ENCODE measurements at regions not wholly inside any gene's neighbourhood (a gene's known extent, or its start where the extent isn't known, plus 50 kb on each side); places are given as distances from the start of the nearest gene placed in this dataset.

DNA sequence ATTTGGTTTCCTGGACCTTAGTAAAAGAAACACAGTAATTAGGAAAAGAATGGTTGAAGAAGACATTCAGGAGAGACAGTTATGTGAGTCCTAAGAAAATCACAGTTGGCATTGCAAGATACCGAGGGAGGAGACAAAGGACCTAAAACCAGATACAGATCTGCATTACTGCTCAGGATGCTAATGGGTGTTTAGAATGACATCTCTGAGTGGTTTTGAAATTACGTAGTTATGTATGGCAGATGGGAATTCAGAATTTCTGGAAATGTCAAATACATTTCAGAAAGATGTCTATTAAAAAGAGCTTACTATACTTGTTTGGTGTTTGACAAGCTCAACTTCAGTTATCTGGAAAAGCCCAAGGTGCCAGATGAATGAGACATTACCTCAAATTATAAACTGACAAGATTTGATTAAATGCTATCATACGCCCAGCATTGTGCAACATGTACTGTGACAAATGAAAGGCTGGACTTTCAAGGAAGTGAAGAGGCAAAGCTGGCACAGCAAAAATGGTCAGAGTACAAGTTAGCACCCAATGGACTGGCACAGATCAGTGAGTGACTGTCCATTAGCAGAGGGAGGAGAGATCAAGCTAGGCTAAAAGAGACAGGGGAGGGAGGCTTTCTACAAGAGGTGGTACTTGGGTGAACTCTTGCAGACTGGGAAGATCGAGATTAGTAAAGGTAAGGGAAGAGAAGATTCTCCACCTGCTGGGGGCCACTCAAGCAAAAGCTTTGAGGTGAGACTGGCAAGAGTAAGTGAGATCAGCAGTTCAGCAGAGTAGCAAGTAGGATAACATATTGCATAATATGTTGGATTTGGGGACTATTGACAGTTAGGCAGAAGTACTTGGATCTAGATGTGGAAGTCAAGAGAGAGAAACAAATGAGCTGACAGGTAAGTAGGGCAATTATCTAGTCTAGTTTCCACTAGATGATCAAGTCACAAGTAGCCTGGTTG is 168.9 kb downstream of the CYRIA start:
- no peak for DNase-seq

DNA sequence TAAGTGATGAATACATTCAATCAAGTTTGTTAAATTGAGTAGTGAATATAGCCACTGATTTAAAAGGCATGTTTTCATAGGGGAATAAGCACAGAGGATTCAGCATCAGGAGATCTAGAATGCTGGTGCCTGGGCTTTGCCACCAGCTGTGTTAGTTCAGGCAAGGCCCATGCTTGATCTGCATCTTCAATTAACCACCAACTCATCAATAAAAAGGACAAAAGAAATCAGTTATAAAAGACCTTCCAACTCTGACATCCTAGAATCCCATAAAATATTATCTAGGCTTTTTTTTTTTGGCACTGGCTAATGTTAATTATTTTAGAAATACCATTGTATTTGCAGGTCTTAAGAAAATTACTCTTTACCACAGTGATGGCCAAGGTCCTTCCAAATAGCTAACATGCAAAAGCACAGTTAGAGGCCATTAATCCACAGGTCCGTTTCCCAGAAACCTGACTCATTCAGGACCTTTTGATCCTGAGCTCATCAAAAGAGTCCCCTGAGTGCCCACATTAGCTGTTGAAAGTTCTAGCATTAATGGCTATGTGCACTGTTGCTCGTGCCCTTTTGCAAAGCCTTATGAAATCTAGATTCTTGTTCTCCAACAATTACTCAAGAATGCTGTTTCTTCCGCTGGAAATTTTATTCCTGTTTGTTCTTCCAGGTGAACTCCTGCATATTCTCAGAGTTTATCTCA is 170.0 kb downstream of the CYRIA start:
- DNase-seq: no peak

GRCh38 chr2:16494836-16495508 is 170.7 kb downstream of the CYRIA start:
- no peak for DNase-seq

DNA sequence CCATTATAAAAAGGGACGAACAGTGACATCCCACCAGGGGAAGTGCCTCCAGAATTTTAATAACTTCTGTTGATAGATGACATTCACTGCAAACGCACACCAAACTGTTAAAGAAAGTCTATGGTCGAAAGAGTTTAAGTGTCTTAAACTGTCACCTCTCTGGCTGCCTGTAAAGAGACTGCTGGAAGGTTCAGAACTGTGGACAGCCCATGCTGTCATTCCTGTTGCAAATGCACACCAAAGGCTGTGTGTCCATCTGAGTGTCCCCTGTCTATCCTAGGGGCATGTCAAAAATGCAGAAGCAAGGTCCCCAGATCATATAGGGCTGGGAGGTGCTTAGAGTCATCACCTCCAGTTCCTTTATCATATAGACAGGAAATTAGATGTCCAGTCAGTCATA is 171.8 kb downstream of the CYRIA start:
- DNase-seq: no peak

DNA sequence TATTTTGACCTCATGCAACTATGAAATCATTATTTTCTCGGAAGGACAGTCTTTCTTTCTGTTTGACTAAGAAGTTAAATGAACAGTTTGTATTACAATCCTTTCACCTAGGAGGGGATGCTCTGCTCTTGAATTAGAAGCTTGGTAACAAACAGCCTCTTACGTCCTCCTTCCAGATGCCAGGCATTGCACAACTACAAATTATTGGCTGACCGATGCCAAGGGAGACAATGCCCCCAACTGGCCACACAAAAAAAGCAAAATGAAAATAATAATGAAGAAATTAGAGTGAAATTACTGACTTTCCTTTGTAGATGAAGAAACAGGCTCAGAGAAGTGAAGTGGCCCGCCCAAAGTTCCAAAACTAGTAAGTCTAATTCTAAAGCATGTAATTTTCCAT is 177.9 kb downstream of the CYRIA start:
- no peak for DNase-seq

- no peak for DNase-seq
Measured at GRCh38 chr2:16485251-16485650, 180.4 kb downstream of the CYRIA start.

DNA sequence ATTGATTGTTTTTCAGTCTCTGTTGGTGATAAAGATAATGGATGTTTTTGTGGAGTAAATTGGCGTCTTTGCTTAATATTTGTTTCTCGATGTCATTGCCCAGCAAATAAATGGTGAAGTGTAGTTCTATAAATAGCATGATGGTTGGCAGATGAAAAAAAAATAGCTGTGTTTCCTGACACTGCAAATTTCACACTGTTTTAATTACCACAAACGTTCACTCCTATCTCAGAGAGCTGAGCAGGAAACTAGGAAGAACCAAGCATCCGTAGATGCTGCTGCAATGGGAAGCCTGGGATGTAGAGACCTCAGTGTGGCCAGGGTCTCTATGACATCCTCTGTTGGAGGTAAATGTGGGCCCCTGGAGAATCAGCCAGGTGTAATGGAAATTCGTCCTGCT is 183.2 kb downstream of the CYRIA start:
- no peak for DNase-seq

DNA sequence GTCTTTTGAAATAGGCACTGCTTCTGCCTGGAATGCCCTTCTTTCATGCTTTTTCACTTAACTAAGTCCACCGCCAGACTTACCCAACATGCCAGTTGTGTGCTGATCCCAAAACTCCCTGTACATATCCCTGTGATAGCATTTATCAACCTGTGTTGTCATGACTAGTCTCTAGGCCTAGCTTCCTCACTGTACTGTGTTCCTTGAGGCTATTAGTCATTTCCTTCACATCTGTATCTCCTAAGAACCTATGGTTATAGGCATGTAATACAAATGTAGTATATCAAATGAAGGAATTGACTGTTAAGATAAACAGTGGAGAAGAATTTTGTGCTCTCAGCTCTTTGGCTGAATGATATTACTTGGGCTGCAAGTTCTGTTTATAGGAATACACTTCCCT is 184.3 kb downstream of the CYRIA start:
- no peak for DNase-seq

DNA sequence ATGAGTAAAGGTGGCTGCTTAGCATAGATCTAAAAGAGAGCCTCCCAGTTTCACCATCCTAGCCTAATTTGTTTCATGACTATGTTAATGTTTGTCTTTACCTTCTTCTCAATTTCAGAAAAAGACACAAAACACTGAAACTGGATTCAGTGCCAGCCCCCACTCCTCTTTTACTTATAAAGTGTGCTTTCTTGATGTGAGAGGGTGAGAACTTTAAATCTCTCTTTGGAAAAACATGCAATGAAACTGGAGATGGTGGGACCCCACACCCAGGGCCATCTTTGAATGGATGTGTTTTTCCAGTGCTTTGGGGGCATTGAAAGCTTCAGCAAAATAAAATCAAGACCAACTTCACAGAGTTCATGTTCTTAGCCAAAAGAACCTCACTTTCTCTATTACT is 185.9 kb downstream of the CYRIA start:
- no peak for DNase-seq

GRCh38 chr2:16478434-16479210 is 187.0 kb downstream of the CYRIA start:
- DNase-seq: no peak

GRCh38 chr2:16477648-16478047 is 188.0 kb downstream of the CYRIA start:
- DNase-seq: no peak

GRCh38 chr2:16476866-16477265 is 188.8 kb downstream of the CYRIA start:
- no peak for DNase-seq

- no peak for DNase-seq
Measured at GRCh38 chr2:16475986-16476567, 189.6 kb downstream of the CYRIA start.

DNA sequence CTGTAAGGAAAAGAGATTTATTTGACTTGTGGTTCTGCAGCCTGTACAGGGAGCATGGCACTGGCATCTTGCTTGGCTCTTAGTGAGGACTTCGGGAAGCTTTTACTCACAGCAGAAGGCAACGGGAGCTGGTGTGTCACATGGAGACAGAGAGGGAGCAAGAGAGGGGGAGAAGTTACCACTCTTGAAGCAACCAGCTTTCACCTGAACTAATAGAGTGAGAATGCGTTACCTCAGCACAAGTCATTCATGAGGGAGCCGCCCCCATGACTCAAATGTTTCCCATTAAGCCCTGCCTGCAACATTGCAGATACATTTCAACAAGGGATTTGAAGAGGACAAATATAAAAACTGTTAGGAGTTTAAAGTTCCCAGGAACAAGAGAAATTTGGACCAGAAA is 190.0 kb downstream of the CYRIA start:
- no peak for DNase-seq

GRCh38 chr2:16473575-16473974 is 192.1 kb downstream of the CYRIA start:
- no peak for DNase-seq

GRCh38 chr2:16470936-16471490 is 194.6 kb downstream of the CYRIA start:
- DNase-seq: no peak

GRCh38 chr2:16466821-16467151 is 198.8 kb downstream of the CYRIA start:
- no peak for DNase-seq

GRCh38 chr2:16466133-16466820 is 199.4 kb downstream of the CYRIA start:
- DNase-seq: no peak

GRCh38 chr2:16464641-16465040 is 201.0 kb downstream of the CYRIA start:
- DNase-seq: no peak

- DNase-seq: no peak
Measured at GRCh38 chr2:16462958-16463357, 202.7 kb downstream of the CYRIA start.

DNA sequence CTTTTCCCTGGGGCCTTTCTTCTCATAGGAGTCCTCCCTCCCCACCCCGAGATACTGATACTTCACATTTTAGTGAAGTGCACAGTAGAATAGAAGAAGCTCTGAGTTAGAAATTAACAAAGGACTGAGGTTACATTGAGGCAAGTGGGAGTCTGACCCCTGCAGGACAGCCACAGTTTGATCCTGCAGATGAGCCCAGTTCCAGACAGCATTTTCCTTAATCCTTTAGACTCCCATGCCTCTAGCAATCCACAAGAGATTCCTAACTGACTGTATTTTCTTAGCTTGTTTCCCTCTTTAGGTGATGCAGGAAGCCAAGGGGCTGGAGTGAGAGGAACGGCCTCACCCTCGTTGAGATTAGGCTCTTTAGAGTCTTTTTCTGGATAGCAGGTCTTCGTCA is 204.0 kb downstream of the CYRIA start:
- no peak for DNase-seq

DNA sequence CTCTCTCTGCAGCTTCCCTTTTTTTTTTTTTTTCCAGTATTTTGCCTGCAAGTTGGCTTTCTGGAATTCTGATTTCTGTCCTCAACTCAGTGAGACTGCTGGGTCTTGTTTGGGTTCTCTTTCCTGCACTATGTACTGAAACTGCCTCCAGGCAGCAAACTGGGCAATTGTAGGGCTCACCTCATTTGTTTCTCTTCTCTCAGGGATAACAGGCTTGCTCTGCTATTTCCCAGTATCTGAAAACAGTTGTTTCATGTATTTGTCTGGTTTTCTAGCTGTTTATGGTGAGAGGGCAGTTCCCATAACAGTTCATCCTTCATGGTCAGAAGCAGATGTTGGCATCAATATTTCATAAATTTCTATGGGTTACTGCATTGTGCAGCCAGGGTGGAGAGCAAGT is 206.0 kb downstream of the CYRIA start:
- DNase-seq: no peak

Data from NCI-H2171 treated with DMSO at 0.1 percent for 48 hours (cell line).